ENCODE measurements at regions not wholly inside any gene's neighbourhood (a gene's known extent, or its start where the extent isn't known, plus 50 kb on each side); places are given as distances from the start of the nearest gene placed in this dataset.

GRCh38 chr9:129396365-129396708, 218.3 kb upstream of the IER5L start:
- TF ChIP-seq CTCF (IDR thresholded peaks at IDR 0.05; ENCODE audit: low read depth, low read length) = no peak
- DNase-seq (ENCODE audit: extremely low read depth, low read depth) = no peak

DNA sequence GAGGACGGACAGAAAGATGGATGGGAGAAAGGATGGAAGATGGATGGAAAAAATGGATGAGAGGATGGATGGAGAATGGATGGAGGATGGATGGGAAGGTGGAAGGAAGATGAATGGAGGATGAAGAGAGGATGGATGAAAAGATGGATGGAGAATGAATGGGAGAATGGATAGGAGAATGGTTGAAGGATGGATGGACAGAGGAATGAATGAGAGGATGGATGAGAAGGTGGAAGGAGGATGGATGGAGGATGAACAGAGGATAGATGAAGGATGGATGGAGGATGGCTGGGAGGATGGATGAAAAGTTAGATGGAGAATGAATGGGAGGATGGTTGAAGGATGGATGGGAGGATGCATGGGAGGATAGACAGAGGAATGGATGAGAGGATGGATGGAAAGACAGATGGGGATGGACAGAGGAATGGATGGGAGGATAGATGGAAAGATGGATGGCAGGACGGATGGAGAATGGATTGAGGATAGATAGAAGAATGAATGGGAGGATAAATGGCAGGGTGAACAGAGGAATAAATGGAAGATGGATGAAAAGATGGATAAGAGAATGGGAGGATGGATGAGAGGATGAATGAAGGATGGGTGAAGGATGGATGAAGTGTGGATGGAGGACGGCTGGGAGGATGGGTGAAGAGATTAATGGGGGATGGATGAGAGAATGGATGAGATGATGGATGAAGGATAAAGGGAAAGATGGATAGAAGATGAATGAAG, 217.7 kb upstream of the IER5L start:
- TF ChIP-seq CTCF (IDR thresholded peaks at IDR 0.05; ENCODE audit: low read depth, low read length) = no peak
- no peak for DNase-seq (ENCODE audit: extremely low read depth, low read depth)

DNA sequence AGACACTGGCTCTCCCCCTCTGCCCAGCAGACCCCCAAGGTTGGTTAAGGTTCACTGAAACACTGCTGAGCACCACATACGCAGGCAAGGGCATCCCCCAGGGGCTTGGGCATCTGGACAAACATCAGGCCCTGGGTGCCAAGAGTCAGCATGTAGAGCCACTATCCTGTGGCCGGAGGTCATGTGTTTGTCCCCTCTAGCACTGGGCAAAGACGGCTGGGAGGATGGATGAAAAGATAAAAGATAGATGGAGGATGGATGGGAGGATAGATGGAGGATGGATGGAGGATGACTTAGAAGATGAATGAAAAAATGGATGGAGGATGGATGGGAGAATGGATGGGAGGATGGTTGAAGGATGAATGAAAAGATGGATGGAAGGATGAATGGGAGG, 216.8 kb upstream of the IER5L start:
- no peak for DNase-seq (ENCODE audit: extremely low read depth, low read depth)
- TF ChIP-seq CTCF (IDR thresholded peaks at IDR 0.05; ENCODE audit: low read depth, low read length) = no peak

- DNase-seq (ENCODE audit: extremely low read depth, low read depth) = no peak
- TF ChIP-seq CTCF (IDR thresholded peaks at IDR 0.05; ENCODE audit: low read depth, low read length) = no peak
These were observed 216.2 kb upstream of the IER5L start for GRCh38 chr9:129394061-129394885.

GRCh38 chr9:129393064-129393463, 215.0 kb upstream of the IER5L start:
- TF ChIP-seq CTCF (IDR thresholded peaks at IDR 0.05; ENCODE audit: low read depth, low read length) = no peak
- DNase-seq (ENCODE audit: extremely low read depth, low read depth) = no peak

DNA sequence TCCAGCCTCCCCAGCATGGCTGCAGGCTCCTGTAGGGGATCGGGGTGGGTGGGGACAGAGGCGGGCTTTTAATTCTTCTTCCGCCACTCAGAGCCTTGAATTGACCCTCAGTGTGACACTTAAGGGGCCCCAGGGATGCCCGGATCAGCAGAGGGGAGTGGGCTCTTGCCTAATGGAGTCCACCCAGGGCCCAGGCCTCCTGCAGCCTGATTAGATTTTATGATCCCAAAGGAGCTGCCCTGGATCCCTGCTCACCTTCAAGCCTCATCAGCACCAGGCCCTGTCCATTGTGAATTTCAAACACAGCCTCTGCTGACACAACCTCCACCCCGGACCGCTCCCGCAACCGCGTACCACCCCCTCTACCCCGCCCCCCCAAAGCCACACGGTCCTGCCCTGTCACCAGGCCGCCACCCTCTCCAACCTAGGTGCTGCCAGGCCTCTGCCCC, 214.1 kb upstream of the IER5L start:
- DNase-seq (ENCODE audit: extremely low read depth, low read depth) = no peak
- TF ChIP-seq CTCF (IDR thresholded peaks at IDR 0.05; ENCODE audit: low read depth, low read length) = no peak

- DNase-seq (ENCODE audit: extremely low read depth, low read depth) = no peak
- TF ChIP-seq CTCF (IDR thresholded peaks at IDR 0.05; ENCODE audit: low read depth, low read length) = no peak
These were observed 213.2 kb upstream of the IER5L start for GRCh38 chr9:129391221-129391661.

Data from AG09319 (cell line).